GM21737 (cell line): ENCODE measurements at regions not wholly inside any gene's neighbourhood (a gene's known extent, or its start where the extent isn't known, plus 50 kb on each side); places are given as distances from the start of the nearest gene placed in this dataset.

Source experiments
- ATAC-seq: cut with Tn5 transposase; IDR thresholded peaks from one replicate; pipeline ENCODE4 v1.9.1; 2021; ENCODE audit warnings: mild to moderate bottlenecking, moderate library complexity; ENCODE audit not compliant: unreplicated experiment

DNA sequence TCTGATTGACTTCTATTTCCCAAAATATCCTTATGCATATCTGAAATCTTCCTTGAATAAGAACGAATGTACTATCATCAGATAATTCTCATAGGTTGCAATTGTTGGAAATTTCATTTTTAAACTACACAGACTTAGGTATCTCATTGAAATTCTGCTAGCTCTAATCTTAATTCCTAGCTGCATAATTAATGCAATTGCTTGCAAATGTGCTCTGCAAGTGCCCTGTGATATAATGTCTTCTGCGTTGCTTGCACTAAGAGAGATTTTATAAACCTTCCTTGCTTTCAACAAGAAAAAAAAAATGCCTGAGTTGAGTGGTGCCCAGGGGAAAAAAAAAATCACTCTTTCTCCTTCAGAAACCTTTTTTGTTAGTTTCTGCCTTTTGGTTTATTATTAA lies 354.9 kb downstream of the TFAP2A start:
- no peak for ATAC-seq

DNA sequence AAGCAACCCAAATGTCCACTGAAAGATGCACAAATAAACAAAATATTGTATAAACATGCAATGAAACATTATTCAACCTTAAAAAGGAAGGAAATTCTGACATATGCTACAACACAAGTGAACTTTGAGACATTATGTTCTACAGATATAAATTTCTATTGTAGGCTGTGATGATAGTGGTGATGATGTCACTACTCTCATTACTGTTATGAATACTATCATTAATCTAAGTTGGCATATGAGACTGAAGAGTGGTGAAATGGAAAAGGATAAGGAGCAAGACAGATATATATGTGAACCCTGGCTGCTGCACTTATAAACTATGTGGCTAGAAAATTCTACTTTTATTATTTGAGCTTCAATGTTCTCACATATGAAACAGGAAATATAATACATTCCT lies 360.2 kb downstream of the TFAP2A start:
- ATAC-seq = no peak

DNA sequence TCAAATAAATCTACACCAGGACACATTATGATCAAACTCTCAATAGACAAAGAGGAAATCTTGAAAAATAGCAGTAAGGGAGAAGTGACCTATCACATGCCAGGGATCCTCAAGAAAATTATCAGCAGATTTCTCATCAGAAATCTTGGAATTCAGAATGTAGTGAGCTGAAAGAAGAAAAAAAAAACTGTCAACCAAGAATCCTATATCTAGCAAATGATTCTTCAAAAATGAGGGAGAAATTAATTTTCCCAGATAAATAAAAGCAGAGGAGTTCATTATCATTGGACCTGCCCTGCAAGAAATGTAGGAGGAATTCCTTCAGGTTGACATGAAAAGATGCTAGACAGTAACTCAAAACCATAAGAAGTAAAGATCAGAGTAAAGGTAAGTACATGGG lies 363.6 kb downstream of the TFAP2A start:
- ATAC-seq = no peak

DNA sequence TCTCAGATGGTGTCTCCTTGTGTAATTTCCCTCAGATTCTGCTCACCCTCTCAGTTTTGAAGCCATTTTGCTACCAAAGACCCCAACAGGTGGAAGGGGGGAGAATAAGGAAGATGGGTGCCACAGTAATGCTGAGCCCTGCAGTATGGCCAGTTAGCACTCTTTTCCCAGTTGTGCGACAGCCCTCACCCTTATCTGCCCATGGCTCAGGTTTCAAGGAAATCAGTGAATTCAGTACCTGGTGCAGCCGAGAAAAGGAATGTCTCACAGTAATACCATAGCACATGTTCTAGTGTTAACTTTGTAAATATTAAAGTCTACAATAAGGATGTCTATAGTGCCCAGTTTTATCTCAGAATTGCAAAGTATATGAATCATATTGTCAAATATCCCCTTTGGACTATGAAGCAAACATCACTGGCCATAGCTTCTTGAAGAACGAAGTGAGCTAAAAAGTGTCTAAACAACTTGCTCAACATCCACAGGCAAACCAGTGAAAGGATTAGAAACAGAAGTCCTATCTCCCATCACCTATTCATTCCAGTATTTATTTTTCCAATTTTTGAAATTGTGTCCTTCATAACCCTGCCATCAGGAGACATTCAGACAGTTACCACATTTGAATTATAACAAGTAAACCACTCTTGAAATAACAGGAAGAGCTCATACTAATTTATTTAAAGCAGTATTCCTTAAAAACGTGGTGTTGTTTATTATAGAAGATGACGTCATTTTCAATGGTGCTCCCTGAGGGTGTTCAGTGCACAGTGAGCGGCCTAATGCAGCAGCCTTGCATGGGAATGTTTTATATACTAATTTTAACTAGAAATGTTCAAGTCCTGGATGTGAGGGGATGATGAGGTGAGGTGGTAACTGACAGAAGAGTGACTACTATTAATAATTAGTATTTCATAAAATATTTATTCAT lies 366.2 kb downstream of the TFAP2A start:
- no peak for ATAC-seq

DNA sequence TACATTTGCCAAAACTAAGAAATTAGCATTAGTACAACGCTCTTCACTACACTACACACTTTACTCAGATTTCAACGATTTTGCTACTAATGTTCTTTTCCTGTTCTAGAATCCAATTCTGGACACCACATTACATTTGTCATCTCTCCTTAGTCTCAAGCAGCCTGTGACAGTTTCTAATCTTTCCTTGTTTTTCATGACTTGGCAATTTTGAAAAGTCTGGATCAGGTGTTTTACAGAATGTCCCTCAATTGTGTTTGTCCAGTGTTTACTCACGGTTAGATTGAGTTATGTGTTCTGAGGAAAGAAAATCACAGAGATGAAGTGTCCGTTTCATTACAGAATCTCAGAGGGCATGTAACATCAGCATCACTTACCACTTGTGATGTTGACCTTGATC lies 372.6 kb downstream of the TFAP2A start:
- ATAC-seq = no peak

DNA sequence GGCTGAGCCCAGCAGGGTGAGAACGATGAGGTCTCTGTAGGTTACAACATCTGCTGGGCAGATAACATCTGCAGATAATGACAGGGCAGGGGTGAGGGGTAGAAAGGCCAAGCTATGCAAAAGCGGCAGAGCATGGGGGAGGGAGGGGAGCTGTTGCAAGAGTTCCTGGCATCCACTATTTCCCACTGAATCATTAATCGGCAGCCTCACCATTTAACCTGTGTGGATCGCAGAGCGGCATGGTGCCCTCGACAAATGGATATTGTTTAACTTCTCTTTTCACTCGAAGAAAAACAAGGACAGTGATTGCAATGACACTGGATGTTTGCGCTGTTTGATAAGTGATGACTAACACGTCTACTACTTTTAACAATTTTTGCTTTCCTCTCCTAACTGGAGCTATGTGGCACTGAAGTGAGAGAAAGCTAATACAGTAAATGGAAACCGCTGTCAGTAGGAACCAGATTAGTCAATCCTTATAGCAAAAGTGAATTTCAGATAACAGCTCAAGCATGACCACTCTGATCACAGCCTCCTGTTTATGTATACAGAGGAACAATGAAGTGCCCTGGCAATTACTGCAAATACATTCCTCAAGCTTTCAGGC lies 381.5 kb downstream of the TFAP2A start:
- no peak for ATAC-seq

DNA sequence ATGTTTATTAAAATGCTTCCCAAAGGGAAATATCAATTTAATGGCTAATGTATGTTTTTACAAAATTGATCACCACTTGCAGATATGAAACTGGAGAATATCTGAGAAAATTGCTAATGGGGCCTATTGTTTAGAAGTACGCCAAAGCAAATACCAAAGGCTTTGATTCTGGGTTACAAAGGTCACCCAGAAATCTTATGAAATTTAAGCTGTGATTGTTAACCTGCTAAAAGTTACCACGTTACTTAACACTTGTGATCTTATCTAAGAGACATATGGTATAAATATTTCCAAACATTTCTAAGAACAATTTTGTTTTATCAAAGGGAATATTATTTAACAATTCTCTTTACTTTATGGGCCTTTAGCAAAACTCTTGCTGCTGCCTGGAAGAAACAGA lies 383.3 kb downstream of the TFAP2A start:
- no peak for ATAC-seq

DNA sequence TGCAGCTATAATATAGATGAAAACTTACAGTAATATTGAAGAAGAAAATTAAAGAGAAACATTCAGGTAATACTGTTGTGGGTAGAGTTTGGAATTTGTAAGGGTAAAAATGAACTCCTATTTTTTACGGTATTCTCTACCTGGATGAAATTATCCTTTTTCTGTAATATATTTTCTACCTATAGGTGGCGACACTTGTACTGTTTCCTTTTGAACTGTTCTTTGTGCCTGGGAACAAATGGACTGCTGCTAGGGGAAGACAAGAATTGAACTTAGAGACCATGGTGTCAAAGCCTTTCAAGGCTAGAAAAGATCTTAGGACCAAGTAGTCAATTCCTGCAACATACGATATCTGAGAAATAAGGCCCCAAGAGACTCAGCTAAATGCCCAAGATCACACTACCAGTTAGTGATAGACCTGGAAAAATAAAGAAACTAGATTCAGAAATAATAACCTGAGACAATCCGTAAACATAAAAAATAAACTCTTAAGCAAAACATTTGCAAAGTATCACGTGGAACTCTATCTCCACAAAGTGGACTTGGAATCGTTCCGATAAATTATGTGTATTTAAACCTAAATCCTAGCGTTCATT lies 383.8 kb downstream of the TFAP2A start:
- no peak for ATAC-seq

DNA sequence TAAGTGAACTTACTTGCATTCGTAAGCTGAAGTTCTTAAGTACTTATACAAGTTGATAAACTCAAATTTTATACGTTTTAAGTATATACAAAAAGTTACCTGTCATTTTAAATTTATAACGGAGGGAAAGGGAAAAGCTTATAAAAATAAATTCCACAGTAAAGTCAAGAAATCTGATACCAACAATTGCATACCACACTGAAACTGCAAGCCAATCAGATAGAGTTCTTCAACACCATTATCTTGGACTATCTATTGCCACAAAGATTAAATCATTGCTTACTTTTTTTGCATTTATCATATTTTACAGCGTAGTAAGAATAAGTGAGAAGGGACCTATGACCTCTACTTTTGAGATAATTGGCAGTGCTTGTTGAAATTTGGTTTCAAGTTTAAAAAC lies 386.7 kb downstream of the TFAP2A start:
- no peak for ATAC-seq

DNA sequence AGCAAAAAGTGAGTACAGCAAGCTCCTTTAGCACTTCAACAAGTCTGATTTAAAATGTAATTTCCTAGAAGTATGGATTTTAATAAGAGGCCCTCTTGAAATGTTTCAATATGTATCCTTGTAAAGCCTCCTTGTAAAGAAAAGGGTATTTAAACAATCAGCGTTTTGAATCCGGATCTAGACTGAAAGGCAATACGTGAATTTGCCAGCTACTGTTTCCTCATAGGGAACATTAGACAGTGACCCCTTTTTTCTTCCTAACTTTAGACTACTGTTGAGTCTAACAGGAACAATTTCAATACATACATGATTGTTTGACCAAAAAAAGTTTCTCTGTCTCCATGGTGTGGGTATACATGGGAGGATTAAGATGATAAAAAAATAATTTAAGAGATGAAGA lies 395.0 kb downstream of the TFAP2A start:
- ATAC-seq = no peak

DNA sequence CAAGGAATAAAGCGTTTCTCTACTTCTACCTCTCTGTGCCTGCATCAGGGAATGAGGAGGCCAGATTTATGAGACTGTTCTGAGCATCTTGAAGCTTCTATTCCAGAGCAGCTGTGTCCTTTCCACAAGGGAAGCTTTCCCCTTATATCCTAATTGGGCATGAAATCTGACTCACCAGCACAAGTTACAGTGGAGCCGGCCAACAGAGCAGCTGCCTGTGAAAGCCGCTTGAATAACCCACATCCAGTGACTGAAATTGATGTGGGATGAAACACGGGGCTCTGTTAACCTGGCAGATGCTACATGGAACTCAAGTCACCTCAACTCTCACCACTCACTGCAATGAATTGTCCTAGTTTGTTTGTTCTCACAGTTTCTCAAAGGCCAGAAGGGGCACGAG lies 400.3 kb downstream of the TFAP2A start:
- no peak for ATAC-seq

DNA sequence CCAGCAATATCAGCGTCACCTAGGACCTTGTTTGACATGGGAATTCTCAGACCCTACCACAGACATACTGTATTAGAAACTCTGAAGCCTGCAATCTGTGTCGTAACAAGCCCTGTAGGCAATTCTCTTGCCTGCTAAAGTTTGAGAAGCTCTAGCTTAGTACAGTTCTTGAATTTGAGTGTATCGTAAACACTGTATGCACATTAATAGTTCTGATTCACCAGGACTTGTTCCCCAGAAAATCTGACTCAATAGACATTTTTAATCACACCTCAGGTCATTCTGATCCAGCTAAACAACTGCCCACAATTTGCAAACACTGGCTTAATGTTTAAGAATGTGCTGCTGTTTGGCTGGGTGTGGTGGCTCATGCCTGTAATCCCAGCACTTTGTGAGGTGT lies 414.3 kb downstream of the TFAP2A start:
- ATAC-seq = no peak

DNA sequence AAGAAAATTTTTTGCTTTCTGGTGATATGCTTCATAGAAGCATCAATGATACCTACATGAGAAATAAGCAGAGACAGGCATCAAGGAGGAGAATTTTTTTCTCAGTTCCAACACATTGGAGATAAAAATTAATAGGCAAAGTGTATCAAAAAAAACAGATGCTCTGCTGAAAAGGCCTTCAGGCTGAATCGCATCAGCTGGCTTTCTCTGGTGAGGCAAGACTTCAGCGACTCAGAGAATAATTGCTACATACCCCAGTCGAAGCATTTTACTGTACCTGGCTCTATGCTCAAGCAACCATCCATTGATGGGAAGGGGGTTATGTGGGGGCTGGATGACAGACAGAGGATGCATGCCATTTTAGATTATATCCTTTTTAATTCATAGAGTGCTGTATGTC lies 415.1 kb downstream of the TFAP2A start:
- no peak for ATAC-seq

DNA sequence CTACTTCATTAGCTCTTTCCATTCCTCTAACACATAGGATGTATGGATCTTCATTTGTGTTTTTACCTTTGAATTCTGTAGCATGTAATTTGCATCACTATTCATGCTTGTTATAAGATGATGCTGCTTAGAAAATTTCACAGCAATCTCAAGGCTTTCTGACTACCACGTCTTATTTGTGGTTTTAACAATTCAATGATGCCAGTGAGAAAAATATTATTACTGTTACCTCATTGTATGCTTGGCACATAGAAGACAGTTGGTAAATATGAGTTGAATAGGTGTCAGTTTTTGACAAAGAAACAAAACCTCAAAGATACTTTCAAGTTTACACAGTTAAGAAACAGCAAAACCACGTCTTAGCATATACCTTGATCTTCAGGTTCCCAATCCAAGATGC lies 428.6 kb downstream of the TFAP2A start:
- ATAC-seq = no peak

DNA sequence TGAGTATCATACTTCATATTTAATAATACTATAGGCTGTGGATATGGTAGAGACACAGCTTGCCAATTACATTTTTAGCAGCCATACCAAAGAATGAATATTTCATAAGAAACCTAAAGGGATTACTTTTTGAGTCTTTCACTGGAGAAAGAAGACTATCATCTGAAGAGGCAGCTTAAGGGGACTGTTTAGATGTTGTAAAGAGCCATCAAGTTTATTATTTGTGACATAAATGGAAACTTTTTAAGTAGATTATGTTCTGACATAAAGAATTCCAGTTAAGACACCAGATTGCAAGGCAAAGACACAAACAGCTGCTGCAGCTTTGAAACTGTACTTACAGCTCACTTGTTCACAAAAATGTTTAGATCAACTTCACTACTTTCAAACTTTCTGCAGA lies 429.4 kb downstream of the TFAP2A start:
- no peak for ATAC-seq

DNA sequence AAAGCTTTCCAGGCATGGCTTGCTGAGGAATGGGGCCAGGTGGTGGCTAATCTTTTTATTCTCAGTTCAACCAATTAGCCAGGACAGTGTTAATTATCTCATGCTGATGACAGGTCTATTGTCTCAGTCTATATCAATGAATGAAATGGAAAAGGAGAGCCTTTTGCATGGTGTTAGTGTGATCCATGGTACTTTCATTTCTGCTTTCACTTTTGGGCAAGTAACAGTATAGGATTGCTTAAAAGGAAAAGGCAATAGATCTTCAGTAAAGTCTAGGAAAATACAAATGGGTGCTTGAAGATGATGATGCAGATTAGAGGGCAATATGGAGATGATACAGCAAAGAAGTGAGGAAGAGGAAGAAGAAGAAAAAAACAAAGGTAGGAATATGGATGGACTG lies 430.3 kb downstream of the TFAP2A start:
- no peak for ATAC-seq

DNA sequence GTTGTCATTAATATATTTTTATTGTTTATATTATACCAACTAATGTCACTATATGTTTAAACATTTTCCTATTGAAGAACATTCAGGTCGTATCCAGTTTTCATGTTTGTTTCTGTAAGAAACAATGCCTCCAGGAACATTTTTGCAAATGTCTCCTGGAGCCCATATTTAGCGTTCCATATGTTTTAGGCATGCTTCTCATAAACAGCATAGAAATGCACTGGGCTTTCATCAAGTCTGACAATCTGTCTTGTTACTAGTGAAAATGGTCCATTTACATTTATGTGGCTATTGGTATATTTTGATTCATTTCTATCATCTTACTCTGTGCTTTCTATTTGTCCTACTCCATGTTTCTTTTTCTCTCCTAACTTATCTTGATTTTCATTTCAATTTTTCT lies 431.7 kb downstream of the TFAP2A start:
- ATAC-seq = no peak

DNA sequence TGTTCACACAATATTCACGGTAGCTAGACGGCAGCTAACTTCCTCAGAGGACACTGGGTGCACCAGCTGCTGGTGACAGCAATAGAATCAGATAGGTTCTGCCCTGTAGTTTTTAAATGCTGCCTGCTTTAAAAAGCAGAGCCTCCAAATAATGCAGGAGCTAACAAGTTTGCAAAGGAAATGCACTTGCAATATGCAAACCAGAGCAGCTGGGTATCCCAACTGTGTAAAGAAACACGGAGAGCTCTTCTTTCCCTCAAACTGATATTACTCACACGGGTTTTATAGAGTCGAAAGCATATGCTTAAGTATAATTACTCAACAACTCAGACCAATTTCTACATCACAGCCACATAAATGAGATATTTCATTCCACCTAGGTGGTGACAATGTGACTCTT lies 432.7 kb downstream of the TFAP2A start:
- no peak for ATAC-seq

DNA sequence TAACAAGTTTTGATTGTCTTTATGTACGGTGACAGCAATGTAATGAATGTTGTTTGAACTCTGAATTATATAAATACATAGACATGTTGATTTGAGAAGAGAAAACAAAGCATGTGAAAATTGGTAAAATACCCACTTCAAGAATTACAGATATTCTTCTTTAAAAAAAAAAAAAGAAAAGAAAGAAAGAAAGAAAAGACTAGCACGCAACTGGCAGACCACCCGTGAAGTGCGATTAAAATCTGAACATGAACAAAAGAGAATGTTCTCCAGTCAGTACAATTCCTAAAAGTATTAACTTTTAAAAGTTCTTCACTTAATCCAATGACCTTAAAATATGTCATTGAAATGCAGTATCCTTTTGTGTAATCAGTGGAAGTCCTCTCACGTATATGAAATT lies 434.9 kb downstream of the TFAP2A start:
- no peak for ATAC-seq

DNA sequence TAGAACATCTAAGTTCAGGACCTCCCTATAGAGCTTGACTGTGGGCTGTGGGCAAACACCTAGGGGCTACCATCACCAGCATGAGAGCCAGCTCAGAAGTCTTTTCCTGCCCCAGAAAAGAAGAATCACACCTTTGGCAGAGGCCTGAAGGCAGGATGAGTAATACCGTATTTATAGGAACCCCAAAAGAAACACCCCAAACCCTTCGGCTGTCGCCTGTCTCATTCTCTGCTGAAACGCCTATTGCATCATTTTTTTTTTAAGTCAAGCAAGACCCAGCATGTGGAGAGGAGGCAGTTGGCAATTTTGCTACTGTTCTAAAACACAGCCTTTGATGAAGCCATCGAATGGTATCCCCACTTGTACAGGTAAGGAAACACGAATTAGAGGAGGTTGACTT lies 436.4 kb downstream of the TFAP2A start:
- no peak for ATAC-seq

DNA sequence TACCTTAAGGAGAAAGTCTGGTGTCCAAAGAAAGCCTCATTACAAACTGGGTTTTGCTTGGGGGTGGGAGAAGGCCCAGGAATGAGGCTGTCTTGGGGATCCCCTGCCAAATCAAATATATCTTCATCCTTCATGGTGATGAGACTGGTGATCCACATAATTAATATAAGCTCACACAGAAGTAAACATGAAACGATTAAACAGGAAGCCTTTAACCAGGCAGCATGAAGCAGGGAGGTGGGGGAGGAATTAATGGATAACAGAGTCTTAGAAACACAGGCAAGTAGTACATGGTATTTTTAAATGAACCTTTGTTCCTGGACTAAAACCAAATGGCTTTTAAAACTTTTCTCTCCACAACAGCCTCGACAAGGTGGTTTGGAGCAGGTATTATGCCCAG lies 437.5 kb downstream of the TFAP2A start:
- no peak for ATAC-seq

DNA sequence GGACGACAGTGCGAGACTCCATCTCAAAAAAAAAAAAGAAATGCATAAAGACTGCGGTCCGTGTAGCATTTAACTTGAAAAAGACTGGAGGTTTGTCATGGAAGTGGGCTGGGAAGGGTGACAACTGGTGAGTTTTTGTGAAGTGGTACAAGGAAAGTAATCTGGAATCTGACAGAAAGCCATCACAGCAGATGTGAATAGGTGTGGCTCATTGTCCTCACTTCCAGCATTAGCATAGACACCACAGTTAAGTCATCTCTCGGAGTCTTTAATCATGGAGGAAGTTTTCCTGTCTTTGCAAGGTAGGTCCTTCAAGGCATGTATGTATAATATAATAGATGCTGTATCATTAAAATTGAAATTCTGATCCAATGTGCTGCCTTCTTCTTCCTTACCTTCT lies 453.2 kb downstream of the TFAP2A start:
- ATAC-seq = no peak
